HG03439 (cell line): ENCODE measurements at regions not wholly inside any gene's neighbourhood (a gene's known extent, or its start where the extent isn't known, plus 50 kb on each side); places are given as distances from the start of the nearest gene placed in this dataset.
"Not testable (repeated sequence)": the region's sequence is repeated elsewhere in the genome, so short reads cannot be mapped to it uniquely, and the experiment has no call there.

ENCODE experiments used
- ATAC-seq: cut with Tn5 transposase; IDR thresholded peaks from one replicate; pipeline ENCODE4 v1.9.1; 2021; ENCODE audit warnings: mild to moderate bottlenecking, moderate library complexity; ENCODE audit not compliant: unreplicated experiment

DNA sequence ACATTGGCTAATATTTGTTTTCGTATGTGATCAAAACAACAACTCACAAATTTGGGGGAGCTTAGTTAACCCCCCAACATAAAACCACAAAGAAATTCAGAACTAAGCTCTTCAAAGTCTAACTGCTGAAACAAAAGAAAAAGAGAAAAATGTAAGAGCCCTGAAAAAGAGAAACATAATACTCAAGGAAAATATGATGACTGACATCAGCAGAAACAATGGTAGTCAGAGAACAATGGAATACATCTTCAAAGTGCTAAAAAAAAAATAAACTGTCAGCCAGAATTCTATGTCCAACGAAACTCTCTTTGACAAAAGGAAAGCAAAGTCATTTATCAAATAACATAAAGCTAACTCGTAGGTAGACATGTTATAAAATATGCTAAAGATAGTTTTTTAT lies 566.3 kb upstream of the GRAMD2B start:
- no peak for ATAC-seq

DNA sequence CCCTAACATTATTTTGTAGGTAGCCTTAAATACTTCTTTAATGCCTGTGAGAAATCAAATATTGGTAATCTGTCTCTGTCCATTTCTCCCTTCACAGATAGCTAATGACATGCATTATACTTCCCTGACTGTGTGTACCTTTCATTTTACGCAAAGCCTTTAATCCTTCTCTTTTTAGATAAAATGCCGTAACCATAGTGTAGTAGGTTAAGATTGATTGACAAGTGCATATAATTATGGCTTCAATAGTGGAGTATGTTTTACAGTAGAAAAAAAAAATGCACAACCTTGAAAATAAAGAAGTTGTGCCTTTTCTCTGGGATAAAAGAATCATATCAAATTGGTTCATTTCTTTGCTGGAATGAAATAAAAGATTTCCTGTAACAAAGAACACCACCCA lies 559.6 kb upstream of the GRAMD2B start:
- ATAC-seq = no peak

DNA sequence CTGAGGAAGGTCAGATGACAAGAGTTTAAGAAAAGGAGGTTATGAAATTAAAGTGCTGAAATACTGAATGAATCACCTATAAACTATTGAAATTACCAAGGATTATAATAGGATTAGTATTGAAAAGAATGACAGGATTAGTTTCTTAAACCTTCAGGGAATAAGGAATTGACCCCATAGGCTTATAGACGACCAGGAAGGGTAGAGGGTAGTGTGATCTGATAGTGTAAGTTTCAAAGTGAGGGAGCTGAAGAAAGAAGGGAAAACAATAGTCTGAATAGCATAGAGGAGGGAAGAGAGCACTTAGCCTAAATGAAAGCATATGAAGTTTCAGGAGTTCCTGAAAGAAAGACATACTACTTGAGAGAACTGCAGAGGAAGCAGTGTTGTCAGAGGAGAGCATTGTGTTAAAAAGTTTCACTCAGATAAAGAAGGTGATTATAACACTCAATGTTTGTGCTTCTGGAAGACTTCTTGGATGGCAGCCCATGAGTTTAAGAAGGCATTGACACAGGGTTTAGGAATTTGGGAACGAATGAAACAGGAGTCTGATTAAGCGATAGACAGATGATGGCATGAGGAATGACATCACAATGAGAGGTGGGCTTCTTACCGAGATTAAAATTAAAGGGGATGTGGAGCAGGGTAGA lies 557.9 kb upstream of the GRAMD2B start:
- ATAC-seq = no peak

- ATAC-seq = no peak
Observed at GRCh38 chr5:125868036-125868435, 555.2 kb upstream of the GRAMD2B start.

GRCh38 chr5:125870256-125870655 lies 553.0 kb upstream of the GRAMD2B start:
- no peak for ATAC-seq

GRCh38 chr5:125874057-125874456 lies 549.2 kb upstream of the GRAMD2B start:
- no peak for ATAC-seq

DNA sequence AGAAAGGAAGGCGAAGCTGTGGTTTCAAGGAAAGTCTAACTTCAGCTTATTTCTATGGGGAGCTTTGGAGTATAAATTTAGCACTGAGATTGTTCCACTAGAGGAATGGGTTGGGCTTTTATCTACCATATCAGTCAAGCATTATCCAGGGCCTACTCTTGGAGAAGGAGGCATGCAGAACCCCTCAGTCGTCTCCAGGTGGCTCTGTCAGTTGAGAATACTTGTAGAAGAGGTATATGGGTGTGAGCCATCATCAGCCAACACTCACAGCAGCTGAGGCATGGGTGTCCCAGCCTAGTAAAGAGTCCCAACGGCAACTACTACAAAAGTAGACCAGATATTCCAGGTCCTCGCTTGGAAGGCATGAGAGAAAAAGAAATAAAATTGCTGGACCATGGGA lies 548.5 kb upstream of the GRAMD2B start:
- no peak for ATAC-seq

GRCh38 chr5:125877248-125877647 lies 546.0 kb upstream of the GRAMD2B start:
- no peak for ATAC-seq

GRCh38 chr5:125882061-125882460 lies 541.1 kb upstream of the GRAMD2B start:
- no peak for ATAC-seq

DNA sequence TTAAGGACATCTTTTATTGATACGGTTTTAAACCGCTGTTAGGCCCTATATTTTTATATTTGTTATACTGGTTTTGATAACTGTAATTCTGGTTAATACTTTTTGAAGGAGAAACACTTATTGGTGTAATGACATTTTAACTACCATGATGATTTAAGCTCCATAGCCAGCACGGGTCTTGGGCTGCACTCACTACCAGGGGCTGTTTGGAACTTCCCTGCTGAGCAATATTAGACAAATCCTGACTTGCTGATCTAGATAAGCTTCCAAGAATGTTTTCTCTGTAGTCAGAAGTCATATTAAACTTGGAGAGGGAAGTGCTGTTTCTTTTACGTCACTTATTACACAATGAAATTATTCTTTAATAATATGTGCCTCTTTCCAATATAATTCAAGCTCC lies 540.0 kb upstream of the GRAMD2B start:
- ATAC-seq = no peak

- ATAC-seq = no peak
Observed at GRCh38 chr5:125888358-125888757, 534.9 kb upstream of the GRAMD2B start.

- no peak for ATAC-seq
Observed at GRCh38 chr5:125890511-125890931, 532.7 kb upstream of the GRAMD2B start.

GRCh38 chr5:125891061-125891725 lies 532.0 kb upstream of the GRAMD2B start:
- no peak for ATAC-seq

DNA sequence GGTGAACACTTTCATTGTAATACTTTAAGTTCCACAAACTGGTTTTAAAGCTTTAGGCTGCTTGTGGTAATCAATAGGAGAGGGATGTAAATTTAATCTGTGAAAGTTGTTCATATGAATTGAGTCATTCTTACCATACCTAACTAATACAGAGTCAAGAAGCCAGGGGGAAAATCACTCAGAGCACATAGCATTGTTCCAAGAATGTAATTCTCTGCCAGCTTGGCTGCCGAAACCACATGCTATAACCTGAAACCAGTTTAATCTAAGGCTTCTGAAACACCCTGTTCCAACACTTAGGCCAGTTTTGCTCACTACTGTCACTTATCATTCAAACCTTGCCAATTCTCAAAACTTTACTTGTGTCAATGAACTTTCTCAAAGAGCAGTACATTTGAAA lies 528.8 kb upstream of the GRAMD2B start:
- no peak for ATAC-seq

DNA sequence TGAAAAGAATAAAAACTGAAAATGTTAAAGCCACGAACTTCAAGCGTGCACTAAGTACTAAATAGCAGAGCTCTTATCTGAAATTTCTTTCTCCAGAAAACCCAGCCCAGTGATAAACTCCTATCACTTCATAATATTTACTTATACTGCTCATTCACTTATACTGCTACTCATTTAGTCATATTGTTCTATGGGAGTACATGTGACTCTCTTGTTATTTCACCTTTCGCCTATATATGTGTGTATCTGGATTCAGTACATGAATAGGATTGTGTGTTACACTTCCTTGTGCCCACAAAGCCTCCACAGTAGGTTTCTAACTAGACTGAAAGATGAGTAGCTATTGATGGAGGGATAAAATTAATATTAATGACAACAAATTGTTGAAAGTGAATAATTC lies 526.8 kb upstream of the GRAMD2B start:
- ATAC-seq = no peak

DNA sequence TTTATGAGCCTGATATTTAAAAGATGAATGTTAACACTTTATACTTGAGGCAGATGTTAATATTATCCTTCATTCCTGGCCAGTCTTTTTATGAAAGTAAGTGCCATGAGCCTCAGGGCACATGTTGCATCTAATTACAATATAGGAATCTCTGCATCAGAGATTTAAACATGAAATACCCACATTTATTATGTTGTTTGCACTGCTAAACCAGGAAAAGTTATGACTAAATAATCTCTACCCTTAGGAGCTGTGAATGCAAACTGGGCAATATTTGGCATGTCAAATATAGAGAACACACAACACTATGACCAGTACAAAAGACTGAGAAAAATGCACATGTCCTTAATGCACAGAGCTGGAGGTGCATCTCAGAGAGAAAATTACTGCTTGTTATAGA lies 526.1 kb upstream of the GRAMD2B start:
- ATAC-seq = no peak

DNA sequence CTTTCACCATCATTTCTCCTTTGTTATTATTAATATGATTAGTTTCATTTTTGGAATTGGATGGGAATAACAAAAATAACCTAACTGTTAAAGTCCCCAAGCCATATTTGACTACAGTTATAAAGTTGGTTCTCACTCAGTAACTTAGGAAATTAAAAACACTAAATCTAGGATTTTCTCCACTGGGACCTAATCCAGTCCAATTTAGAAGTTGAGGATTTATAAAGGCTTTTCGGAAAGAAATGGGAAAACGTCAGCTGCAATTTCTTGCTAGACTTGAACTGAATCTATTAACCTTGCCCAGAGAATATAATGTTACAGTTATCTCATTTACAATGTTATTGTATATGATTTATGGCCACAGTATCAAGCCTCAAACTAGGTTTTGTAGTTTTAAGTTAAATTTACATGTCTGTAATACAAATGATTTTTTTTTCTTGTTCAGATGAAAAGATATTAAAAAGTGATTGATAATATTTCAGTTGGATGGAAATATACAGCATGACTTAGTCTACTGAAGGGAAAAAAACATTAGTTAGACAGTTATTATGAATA lies 524.3 kb upstream of the GRAMD2B start:
- ATAC-seq = no peak

- no peak for ATAC-seq
Observed at GRCh38 chr5:125912028-125912427, 511.2 kb upstream of the GRAMD2B start.

GRCh38 chr5:125913200-125913599 lies 510.0 kb upstream of the GRAMD2B start:
- no peak for ATAC-seq

GRCh38 chr5:125914471-125914870 lies 508.7 kb upstream of the GRAMD2B start:
- no peak for ATAC-seq

DNA sequence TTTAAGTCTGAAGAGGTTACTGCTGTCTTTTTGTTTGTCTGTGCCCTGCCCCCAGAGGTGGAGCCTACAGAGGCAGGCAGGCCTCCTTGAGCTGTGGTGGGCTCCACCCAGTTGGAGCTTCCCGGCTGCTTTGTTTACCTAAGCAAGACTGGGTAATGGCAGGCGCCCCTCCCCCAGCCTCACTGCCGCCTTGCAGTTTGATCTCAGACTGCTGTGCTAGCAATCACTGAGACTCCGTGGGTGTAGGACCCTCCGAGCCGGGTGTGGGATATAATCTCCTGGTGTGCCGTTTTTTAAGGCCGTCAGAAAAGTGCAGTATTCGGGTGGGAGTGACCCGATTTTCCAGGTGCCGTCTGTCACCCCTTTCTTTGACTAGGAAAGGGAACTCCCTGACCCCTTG lies 499.3 kb upstream of the GRAMD2B start:
- ATAC-seq = not testable (repeated sequence)

- no peak for ATAC-seq
Observed at GRCh38 chr5:125926172-125926571, 497.0 kb upstream of the GRAMD2B start.

DNA sequence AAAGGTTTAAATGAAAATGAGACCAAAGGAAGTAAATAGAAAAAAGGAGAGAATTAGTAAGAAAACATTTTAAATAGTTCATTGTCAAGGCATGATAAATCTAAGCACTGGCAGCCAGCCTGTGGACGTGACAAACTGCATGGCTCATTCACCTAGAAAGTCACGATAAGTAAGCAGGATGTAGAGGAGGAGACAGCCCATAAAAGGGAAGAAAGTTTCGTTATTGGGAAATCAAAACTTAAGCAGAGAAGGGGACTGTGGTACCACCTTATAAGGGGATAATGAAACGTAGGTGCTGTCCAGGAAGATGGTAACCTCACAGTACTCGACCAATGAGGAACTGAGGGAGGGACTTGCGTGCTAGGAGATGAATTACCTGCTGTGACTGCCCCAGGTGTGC lies 494.5 kb upstream of the GRAMD2B start:
- ATAC-seq = no peak
